A673 (cell line): ENCODE measurements at regions not wholly inside any gene's neighbourhood (a gene's known extent, or its start where the extent isn't known, plus 50 kb on each side); places are given as distances from the start of the nearest gene placed in this dataset.

ENCODE experiments used
- EZH2 ChIP-seq: fragments of 200-600 bp; sonication (generic); IDR thresholded peaks from 2 replicates; pipeline ENCODE4 v1.6.1; 2017; ENCODE audit warnings: borderline replicate concordance, low read depth, mild to moderate bottlenecking, mixed read lengths, antibody characterized with exemption, low read length; ENCODE audit not compliant: poor library complexity, severe bottlenecking
- TF ChIP-seq, protein P1 (sequence below): fragments of 300-800, 200-600 bp; sonication (generic); conservative IDR thresholded peaks from 2 replicates; pipeline ENCODE4 v1.5.1; 2017; ENCODE audit warnings: low read depth, mild to moderate bottlenecking, antibody characterized with exemption, low read length, moderate library complexity, mixed read lengths

DNA sequence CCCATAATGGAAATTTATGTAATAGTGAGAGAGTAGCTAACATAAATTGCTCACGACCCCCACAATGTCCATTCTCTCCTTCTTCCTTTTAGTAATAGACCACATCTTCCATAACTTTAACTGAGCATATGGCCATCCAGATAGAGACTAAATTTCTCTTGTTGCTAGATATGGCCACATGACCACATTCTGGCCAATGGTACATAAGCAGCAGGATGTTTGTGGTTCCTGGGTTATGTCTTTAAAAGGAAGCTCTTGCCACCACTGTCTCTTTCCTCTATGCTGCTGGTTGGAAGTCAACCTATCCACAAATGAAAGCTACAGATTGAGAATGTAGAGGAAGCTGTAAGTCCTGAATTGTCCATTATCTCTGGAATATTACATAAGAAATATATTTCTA, 59.7 kb upstream of the NPHP3 start:
- no peak for TF ChIP-seq EZH2
- TF ChIP-seq, protein P1, sequence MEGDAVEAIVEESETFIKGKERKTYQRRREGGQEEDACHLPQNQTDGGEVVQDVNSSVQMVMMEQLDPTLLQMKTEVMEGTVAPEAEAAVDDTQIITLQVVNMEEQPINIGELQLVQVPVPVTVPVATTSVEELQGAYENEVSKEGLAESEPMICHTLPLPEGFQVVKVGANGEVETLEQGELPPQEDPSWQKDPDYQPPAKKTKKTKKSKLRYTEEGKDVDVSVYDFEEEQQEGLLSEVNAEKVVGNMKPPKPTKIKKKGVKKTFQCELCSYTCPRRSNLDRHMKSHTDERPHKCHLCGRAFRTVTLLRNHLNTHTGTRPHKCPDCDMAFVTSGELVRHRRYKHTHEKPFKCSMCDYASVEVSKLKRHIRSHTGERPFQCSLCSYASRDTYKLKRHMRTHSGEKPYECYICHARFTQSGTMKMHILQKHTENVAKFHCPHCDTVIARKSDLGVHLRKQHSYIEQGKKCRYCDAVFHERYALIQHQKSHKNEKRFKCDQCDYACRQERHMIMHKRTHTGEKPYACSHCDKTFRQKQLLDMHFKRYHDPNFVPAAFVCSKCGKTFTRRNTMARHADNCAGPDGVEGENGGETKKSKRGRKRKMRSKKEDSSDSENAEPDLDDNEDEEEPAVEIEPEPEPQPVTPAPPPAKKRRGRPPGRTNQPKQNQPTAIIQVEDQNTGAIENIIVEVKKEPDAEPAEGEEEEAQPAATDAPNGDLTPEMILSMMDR: no peak
